AG10803 (cell line): ENCODE measurements at regions not wholly inside any gene's neighbourhood (a gene's known extent, or its start where the extent isn't known, plus 50 kb on each side); places are given as distances from the start of the nearest gene placed in this dataset.
A peak's percentile ranks its signal among the peaks of the same experiment; 100 is the strongest.
"Not testable (repeated sequence)": the region's sequence is repeated elsewhere in the genome, so short reads cannot be mapped to it uniquely, and the experiment has no call there.

ENCODE experiments used
- DNase-seq: peaks from one replicate; pipeline ENCODE4 v3.0.0; 2010; ENCODE audit warnings: low read depth
- H3K4me3 ChIP-seq: 2 replicates; pipeline ENCODE4 v1.5.1; 2011; ENCODE audit warnings: mild to moderate bottlenecking, low read length, control low read depth
- TF ChIP-seq, protein P1 (sequence below): conservative IDR thresholded peaks from 2 replicates; pipeline ENCODE4 v1.5.1; 2011; ENCODE audit warnings: mild to moderate bottlenecking, low read length, control low read depth, inconsistent platforms

DNA sequence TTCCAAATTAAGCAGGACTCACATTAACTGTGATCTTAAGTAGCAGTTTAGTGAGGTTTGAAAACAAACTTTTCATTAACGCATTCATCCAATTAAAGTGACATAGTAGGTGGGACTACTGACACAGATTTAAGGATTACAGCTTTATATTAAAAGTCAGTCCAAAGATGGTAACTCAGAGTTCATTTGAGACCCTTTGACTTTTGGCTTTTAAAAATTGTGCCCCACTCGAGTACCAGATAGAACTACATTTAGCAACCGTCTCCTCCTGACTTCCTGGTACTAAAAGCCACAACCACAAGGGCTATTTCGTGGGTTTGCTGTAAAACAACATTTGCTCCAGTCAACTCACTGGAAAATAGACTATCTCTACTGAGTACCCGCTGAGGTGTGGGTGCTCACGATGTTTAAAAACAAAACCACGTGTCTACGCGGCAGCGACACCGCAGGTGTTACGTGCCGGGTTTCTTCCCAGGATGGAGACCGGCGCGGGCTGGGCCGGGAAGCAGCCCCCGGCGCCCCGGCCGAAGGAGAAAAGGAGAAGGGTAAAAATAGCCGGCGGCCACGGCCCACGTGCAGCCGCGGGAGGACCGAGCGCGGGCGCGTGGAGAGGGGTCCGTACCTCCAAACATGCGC, 120.6 kb downstream of the PRR15 start:
- TF ChIP-seq, protein P1, sequence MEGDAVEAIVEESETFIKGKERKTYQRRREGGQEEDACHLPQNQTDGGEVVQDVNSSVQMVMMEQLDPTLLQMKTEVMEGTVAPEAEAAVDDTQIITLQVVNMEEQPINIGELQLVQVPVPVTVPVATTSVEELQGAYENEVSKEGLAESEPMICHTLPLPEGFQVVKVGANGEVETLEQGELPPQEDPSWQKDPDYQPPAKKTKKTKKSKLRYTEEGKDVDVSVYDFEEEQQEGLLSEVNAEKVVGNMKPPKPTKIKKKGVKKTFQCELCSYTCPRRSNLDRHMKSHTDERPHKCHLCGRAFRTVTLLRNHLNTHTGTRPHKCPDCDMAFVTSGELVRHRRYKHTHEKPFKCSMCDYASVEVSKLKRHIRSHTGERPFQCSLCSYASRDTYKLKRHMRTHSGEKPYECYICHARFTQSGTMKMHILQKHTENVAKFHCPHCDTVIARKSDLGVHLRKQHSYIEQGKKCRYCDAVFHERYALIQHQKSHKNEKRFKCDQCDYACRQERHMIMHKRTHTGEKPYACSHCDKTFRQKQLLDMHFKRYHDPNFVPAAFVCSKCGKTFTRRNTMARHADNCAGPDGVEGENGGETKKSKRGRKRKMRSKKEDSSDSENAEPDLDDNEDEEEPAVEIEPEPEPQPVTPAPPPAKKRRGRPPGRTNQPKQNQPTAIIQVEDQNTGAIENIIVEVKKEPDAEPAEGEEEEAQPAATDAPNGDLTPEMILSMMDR: peak; percentile 17; the same call in 1 of the 2 replicates
- peak; percentile 4 for DNase-seq

DNA sequence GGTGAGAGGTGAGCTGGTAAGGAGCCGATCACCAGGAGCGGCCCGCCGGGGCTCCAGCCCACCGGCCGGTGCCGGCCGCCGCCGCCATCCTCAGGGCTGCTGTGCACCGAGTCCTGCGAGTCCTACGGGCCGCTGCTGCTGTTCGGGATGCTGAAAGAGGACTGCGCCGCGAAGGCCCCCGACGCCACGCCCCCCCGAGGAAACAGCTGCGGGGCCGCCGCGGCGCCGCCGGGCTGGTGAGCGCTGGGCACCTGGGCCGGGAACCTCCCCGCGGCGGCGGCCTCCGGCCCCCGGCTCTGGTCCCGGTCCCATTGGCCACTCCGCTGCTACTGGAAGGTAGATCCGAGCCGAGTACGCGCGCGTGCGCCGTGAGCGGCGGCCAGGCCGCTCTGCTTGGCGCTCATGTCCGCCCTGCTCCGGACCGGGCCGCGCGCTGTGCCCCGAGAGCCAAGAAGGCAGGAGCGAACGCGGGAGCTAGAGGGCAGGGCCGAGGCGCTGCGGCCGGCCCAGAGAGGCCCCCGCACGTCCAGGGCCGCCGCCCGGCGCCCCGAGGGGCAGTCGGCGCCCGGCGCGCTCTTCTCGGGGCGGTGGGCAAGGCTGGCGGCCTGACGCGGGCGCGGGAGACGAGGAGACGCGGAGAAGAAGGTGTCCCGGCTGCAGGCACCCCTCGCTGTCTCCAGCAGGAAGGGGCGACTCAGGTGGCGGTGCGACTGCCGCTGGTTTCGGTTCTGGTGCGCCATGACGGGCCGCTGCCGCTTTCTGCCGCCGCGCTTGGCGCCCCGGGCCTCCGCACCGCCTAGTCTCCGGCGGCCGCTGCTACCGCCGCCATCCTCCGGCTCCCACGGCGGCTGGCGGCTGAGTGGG, 121.3 kb upstream of the WIPF3 start:
- H3K4me3 ChIP-seq: peak overlapping the region; percentile 66
- TF ChIP-seq, protein P1: no peak
- DNase-seq: peak; percentile 73

More for the DNA sequence above, 120.6 kb downstream of the PRR15 start:
- peak overlapping the region; percentile 66 for H3K4me3 ChIP-seq

DNA sequence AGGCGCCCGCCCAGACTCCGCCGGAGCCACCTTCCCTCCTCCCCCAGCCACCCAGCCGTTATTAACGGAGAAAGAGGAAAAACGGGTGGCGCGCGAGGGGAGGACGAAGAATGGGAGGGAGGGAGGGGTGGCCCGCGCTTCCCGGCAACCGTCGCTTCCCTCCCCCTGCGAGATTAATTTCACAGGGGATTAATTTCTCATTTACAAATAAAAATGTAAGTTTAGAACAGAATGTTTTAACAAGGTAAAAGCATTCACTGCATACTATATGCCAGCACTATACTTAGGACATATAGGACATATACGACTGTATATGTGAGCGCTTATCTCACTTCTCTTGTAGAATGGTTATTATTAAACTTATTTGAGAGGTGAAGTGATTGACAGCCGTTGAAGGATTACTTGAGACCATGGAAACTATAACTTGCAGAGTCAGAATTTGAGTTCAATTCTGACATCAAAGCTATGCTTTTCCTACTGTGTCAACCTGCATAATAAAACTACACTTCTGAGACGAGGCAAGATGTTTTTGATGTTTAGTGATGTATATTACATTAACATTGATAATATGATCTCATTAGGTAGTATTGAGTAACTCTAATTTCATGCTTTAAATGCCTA, 120.5 kb upstream of the WIPF3 start:
- not testable (repeated sequence) for DNase-seq
- peak overlapping the region; percentile 66 for H3K4me3 ChIP-seq

DNA sequence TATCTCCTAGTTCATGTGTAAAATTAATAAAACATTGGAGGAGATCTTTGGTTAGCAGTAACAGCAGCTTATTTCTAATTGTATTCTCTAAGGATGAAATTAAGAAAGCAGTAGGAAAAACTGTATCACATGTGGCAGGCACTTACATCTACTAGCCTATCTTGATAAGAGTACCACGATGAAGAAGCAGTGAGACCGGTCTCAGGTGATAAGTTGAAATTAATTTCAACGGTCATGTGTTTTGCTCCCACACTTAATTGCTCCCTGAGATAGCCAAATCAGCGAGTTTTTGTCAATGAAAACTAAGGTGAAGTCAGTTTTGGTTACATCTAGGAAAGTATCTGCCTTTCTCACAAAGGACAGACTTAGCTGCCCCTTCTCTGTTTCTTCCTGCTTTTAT, 115.8 kb upstream of the WIPF3 start:
- not testable (repeated sequence) for DNase-seq, H3K4me3 ChIP-seq

DNA sequence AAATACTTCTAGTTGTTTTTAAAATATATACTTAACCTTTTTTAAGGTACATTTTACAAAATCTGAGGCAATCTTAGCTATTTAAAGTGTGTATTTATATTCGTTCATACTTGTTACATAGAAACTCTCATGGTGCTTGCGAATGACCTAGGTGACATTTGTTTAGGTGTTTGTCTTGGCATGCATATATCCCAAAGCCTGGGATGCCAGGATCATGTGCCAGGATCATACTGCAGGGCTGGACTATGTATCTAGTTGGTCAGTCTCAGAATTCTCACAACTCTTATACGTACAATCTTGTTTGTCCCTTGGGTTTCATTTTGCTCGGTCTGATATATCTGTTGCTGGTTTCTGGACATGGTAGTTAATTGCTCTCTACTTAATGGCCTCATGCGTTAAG, 109.9 kb upstream of the WIPF3 start:
- H3K4me3 ChIP-seq, DNase-seq: not testable (repeated sequence)

DNA sequence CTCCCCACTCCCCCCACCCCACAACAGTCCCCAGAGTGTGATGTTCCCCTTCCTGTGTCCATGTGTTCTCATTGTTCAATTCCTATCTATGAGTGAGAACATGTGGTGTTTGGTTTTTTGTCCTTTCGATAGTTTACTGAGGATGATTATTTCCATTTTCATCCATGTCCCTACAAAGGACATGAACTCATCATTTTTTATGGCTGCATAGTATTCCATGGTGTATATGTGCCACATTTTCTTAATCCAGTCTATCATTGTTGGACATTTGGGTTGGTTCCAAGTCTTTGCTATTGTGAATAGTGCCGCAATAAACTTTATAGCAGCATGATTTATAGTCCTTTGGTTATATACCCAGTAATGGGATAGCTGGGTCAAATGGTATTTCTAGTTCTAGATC, 106.6 kb upstream of the WIPF3 start:
- not testable (repeated sequence) for H3K4me3 ChIP-seq, DNase-seq

DNA sequence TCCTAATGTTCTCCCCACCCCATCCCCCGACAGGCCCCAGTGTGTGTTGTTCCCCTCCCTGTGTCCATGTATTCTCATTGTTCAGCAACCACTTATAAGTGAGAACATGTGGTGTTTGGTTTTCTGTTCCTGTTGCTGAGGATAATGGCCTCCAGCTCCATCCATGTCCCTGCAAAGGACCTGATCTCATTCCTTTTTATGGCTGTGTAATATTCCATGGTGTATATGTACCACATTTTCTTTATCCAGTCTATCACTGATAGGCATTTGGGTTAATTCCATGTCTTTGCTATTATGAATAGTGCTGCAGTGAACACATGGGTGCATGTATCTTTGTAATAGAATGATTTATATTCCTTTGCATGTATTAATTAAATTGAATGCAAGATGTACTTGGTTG, 104.8 kb upstream of the WIPF3 start:
- DNase-seq, H3K4me3 ChIP-seq: not testable (repeated sequence)

DNA sequence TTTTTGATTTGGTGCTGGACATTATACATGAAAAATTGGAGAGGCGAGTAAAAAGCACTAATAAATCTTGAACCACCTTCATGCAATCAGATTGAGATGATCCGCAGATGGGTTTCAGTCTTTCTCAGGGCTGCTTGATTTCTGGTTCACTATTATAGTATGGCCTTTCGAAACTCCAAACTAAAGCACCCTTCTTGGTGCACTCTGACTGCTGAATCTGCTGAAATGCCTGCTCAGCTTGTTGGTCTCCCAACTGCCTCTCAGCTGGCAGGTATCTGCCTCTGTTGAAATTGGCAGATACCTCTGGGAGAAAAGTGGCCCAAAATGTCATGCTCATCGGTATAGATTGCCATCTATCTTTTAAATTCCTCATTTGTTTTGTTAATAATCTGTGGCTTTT, 102.5 kb upstream of the WIPF3 start:
- not testable (repeated sequence) for H3K4me3 ChIP-seq, DNase-seq

DNA sequence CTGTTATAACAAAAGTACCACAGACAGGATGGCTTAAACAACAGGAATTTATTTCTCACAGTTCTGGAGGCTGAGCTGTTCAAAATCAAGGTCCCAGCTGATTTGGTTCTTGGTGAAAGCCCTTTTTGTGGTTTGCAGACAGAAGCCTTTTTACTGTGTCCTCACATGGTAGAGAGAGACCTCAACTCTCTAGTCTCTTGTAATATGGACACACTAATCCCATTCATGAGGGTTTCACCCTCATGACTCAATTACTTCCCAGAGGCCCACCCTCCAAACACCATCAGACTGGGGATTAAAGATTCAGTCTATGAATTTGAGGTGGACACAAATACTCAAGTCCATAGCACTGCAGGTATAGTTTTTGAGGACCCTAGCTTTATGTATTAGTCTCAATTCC, 97.3 kb upstream of the WIPF3 start:
- not testable (repeated sequence) for H3K4me3 ChIP-seq, DNase-seq

DNA sequence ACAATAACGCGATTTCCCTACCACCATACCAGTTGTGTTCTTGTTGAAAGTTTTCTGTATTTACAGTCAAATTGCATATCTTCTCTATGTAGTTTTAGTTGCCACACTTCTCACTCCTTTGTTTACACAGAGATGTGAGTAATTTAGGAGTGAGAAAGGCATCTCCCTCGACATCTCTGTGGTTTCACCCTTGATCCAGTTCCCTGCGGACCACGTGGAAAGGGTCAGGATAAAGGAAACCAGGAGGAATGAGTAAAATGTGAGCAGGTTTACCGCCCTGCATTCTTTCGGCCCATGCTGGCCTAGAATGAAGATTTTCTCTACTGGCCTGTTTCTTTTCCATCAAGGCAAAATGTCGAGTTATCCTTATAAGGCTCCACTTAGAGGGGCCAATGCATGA, 83.2 kb upstream of the WIPF3 start:
- peak; percentile 95 for DNase-seq
- H3K4me3 ChIP-seq: not testable (repeated sequence)

DNA sequence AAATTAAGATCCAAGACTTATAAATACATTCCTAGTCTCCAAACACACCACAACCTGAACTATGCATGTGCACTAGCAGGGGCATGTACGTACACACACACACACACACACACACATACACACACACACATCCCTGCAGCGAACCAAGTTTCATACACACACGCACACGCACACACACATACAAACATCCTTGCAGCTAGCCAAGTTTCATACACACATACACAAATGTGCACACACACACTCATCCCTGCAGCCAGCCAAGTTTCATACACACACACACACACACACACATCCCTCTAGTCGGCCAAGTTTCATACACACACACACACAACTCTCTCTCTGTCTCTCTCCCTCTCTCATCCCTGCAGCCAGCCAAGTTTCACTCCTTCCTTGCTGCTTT, 82.7 kb upstream of the WIPF3 start:
- TF ChIP-seq, protein P1: no peak
- peak; percentile 70 for DNase-seq
- H3K4me3 ChIP-seq: no peak overlapping the region

DNA sequence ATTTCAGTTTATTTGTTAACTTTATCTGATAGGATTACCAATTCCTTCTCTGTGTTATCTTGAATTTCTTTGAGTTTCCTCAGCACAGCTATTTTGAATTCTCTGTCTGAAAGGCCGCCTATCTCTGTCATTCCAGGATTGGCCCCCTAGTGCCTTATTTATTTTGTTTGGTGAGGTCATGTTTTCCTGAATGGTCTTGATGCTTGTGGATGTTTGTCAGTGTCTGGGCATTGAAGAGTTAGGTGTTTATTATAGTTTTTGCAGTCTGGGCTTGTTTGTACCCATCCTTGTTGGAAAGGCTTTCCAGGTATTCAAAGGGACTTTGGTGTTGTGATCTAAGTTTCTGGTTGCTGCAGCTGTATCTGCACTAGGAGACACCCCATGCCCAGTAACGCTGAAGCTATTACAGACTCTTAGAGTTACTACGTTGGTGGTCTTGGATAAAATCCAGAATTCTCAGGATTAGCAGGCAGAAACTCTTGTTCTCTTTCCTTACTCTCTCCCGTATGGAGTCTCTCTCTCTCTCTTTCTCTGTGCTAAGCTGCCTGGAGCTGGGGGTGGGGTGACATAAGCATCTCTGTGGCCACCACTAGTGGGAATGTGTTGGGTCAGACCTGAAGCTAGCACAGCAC, 76.7 kb upstream of the WIPF3 start:
- DNase-seq: peak; percentile 3
- H3K4me3 ChIP-seq: not testable (repeated sequence)
